Stomach (tissue), 8 donors: ENCODE measurements at regions not wholly inside any gene's neighbourhood (a gene's known extent, or its start where the extent isn't known, plus 50 kb on each side); places are given as distances from the start of the nearest gene placed in this dataset.
"Not testable (repeated sequence)": the region's sequence is repeated elsewhere in the genome, so short reads cannot be mapped to it uniquely, and the experiment has no call there.

Source experiments
- DNase-seq, 2 donors: peaks; one replicate each; pipeline versions ENCODE4 v3.0.0 to v3.0.0-alpha.2; 2013 to 2019
- H3K27ac ChIP-seq, 5 donors: fragments of 200-600 bp in 4 of 5; sonication (generic) in 4 of 5; one replicate each; pipeline ENCODE4 v1.5.1; 2013 to 2019; ENCODE audit warnings: mild to moderate bottlenecking in 1 of 5, moderate library complexity in 1 of 5
- H3K27me3 ChIP-seq, 3 donors: fragments of 200-600 bp; sonication (generic); one replicate each; pipeline ENCODE4 v1.5.1; 2017 to 2019; ENCODE audit warnings: mixed run types in 1 of 3
- H3K36me3 ChIP-seq, 4 donors: fragments of 200-600 bp; sonication (generic); 1 replicate in 3 of 4; 2 replicates in 1 of 4; pipeline ENCODE4 v1.5.1; 2016 to 2019
- H3K4me1 ChIP-seq, 4 donors: fragments of 200-600 bp; sonication (generic); one replicate each; pipeline ENCODE4 v1.5.1; 2016 to 2019
- H3K4me3 ChIP-seq, 4 donors: fragments of 200-600 bp; sonication (generic) in 3 of 4; one replicate each; pipeline ENCODE4 v1.5.1; 2016 to 2019; ENCODE audit warnings: mild to moderate bottlenecking in 1 of 4
- H3K9me3 ChIP-seq, 4 donors: fragments of 200-600 bp; sonication (generic); one replicate each; pipeline ENCODE4 v1.5.1; 2016 to 2019
- EP300 ChIP-seq: sonication (generic); formaldehyde crosslinking; IDR thresholded peaks from one replicate; pipeline ENCODE4 v1.6.1; 2017; ENCODE audit warnings: antibody characterized with exemption
- POLR2A ChIP-seq, 4 donors: fragments of 450-650 bp; IDR thresholded peaks; one replicate each; pipeline ENCODE4 v1.6.1; 2016; ENCODE audit warnings: antibody characterized with exemption in 4 of 4, control low read depth in 2 of 4, mild to moderate bottlenecking in 1 of 4, moderate library complexity in 1 of 4
- POLR2AphosphoS5 ChIP-seq, 3 donors: sonication (generic); formaldehyde crosslinking; IDR thresholded peaks; one replicate each; pipeline ENCODE4 v1.6.1; 2016; ENCODE audit warnings: antibody characterized with exemption in 3 of 3
- WGBS, 5 donors: extraction: QIAGEN DNeasy Blood & Tissue Kit in 3 of 5; methylation state at CpG; one replicate each; pipeline versions ENCODE4 v1.1.5 to v1.1.7; 2013 to 2018; 5-methylcytosine and 5-hydroxymethylcytosine counted together
- intact Hi-C: fragments of 100-400 bp; cut with DNase I; formaldehyde crosslinking; loops from one replicate; pipeline ENCODE4 v1.15.1; 2023; ENCODE audit warnings: low total_unique reads
- TF ChIP-seq, protein P1 (sequence below), 7 experiments: fragments of 450-650 bp in 4 of 7; fragments of 200-600 bp in 3 of 7; sonication (generic) in 3 of 7; IDR thresholded peaks; one replicate each; pipeline ENCODE4 v1.5.1; 2016 to 2019; ENCODE audit warnings: antibody characterized with exemption in 7 of 7, control low read depth in 2 of 7, mild to moderate bottlenecking in 1 of 7
- donor health status: healthy with polysubstance abuse.
- donor health status: Bipolar disorder and iron deficiency.
- donor health status: healthy.

- Histone ChIP-seq H3K4me1 (no peaks in the 10 kb centered on the region), H3K4me3 (no peak overlapping the region), H3K9me3 (no peaks in the 10 kb centered on the region), H3K36me3 (no peaks in the 10 kb centered on the region), H3K27me3 (no peaks in the 10 kb centered on the region), H3K27ac (no peak overlapping the region)
- intact Hi-C loops = no loop called here
- DNase-seq = no peak
- 75 to 83% (median 82%) methylated on average over 15 of the region's 15 CpGs for WGBS, 5 donors
- no peak for TF ChIP-seq POLR2A (IDR thresholded peaks at IDR 0.05)
- no peak for TF ChIP-seq EP300
- TF ChIP-seq, protein P1, sequence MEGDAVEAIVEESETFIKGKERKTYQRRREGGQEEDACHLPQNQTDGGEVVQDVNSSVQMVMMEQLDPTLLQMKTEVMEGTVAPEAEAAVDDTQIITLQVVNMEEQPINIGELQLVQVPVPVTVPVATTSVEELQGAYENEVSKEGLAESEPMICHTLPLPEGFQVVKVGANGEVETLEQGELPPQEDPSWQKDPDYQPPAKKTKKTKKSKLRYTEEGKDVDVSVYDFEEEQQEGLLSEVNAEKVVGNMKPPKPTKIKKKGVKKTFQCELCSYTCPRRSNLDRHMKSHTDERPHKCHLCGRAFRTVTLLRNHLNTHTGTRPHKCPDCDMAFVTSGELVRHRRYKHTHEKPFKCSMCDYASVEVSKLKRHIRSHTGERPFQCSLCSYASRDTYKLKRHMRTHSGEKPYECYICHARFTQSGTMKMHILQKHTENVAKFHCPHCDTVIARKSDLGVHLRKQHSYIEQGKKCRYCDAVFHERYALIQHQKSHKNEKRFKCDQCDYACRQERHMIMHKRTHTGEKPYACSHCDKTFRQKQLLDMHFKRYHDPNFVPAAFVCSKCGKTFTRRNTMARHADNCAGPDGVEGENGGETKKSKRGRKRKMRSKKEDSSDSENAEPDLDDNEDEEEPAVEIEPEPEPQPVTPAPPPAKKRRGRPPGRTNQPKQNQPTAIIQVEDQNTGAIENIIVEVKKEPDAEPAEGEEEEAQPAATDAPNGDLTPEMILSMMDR (IDR thresholded peaks at IDR 0.05) = no peak
- TF ChIP-seq POLR2AphosphoS5 (IDR thresholded peaks at IDR 0.05) = no peak
These were observed 1036.5 kb upstream of the NOVA1 start for GRCh38 chr14:27634056-27634970.

DNA sequence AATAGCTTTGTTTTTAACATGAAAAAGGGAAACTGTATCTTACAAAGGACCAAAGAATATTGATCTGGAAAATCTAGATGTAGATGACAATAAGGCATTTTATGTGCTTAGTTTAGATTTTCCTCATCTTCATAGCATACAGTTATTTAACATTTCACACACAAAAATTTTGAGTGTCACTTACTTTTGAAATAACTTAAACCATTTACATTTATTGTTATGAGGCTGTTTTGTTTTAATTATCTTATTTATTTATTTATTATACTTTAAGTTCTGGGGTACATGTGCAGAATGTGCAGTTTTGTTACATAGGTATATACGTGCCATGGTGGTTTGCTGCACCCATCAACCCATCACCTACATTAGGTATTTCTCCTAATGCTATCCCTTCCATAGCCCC, 1042.9 kb upstream of the NOVA1 start:
- H3K4me1 ChIP-seq, H3K27me3 ChIP-seq, H3K27ac ChIP-seq, intact Hi-C loops, DNase-seq, H3K4me3 ChIP-seq, H3K36me3 ChIP-seq: not testable (repeated sequence)
- WGBS, 5 donors = 91 to 100% (median 96%) methylated on average over 1 of the region's 1 CpG
- peaks cover 0 to 39% (median 5%) of the 10 kb centered on the region in 4 donors for H3K9me3 ChIP-seq

GRCh38 chr14:27642251-27642866, 1044.5 kb upstream of the NOVA1 start:
- no peak for TF ChIP-seq EP300
- TF ChIP-seq, protein P1 (IDR thresholded peaks at IDR 0.05) = no peak
- no peak for TF ChIP-seq POLR2AphosphoS5 (IDR thresholded peaks at IDR 0.05)
- no peak for TF ChIP-seq POLR2A (IDR thresholded peaks at IDR 0.05)
- DNase-seq = no peak
- intact Hi-C loops = no loop called here
- H3K4me3 ChIP-seq = no peak overlapping the region
- H3K9me3 ChIP-seq = peaks cover 0 to 39% (median 5%) of the 10 kb centered on the region in 4 donors
- 95 to 98% (median 98%) methylated on average over 1 of the region's 1 CpG for WGBS, 5 donors
- no peaks in the 10 kb centered on the region for H3K27me3 ChIP-seq
- H3K4me1 ChIP-seq = no peaks in the 10 kb centered on the region
- no peaks in the 10 kb centered on the region for H3K36me3 ChIP-seq
- no peak overlapping the region for H3K27ac ChIP-seq

DNA sequence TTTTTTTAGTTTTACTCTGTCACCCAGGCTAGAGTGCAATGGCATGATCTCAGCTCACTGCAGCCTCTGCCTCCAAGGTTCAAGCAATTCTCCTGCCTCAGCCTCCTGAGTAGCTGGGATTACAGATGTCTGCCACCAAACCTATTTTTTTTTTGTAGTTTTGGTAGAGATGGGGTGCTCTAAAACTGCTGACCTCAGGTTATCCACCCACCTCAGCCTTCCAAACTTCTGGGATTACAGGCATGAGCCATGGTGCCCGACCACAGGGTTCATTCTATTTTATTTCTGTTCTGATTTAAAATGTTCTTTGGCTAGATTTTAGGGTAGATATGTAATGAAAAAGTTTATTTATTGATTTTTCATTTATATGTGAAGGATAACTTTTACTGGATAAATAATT, 1062.8 kb upstream of the NOVA1 start:
- intact Hi-C loops = no loop called here
- Histone ChIP-seq H3K9me3 (peaks cover 0 to 24% (median 8%) of the 10 kb centered on the region in 4 donors), H3K4me1 (no peaks in the 10 kb centered on the region), H3K36me3 (no peaks in the 10 kb centered on the region), H3K27me3 (no peaks in the 10 kb centered on the region), H3K27ac (no peak overlapping the region), H3K4me3 (no peak overlapping the region)
- TF ChIP-seq, protein P1 (IDR thresholded peaks at IDR 0.05) = no peak
- TF ChIP-seq POLR2A (IDR thresholded peaks at IDR 0.05) (no peak), POLR2AphosphoS5 (IDR thresholded peaks at IDR 0.05) (no peak), EP300 (no peak)
- DNase-seq = no peak
- WGBS, 5 donors = 41 to 76% (median 61%) methylated on average over 1 of the region's 1 CpG

- TF ChIP-seq, protein P1 (IDR thresholded peaks at IDR 0.05) = no peak
- TF ChIP-seq POLR2A (IDR thresholded peaks at IDR 0.05) (no peak), POLR2AphosphoS5 (IDR thresholded peaks at IDR 0.05) (no peak), EP300 (no peak)
- no peaks in the 10 kb centered on the region for H3K36me3 ChIP-seq
- H3K27ac ChIP-seq = no peak overlapping the region
- no peak for DNase-seq
- no peaks in the 10 kb centered on the region for H3K27me3 ChIP-seq
- intact Hi-C loops = no loop called here
- no peaks in the 10 kb centered on the region for H3K4me1 ChIP-seq
- H3K4me3 ChIP-seq = no peak overlapping the region
- peaks cover 0 to 9% (median 4%) of the 10 kb centered on the region in 4 donors for H3K9me3 ChIP-seq
These were observed 1070.7 kb upstream of the NOVA1 start for GRCh38 chr14:27668531-27668930.
